H1 (cell line): ENCODE measurements at regions not wholly inside any gene's neighbourhood (a gene's known extent, or its start where the extent isn't known, plus 50 kb on each side); places are given as distances from the start of the nearest gene placed in this dataset.

Source experiments
- CTCF ChIA-PET: fragments of 300-600 bp; sonication (Branson Sonifier 250); formaldehyde crosslinking; loops from one replicate; lab custom pipeline; 2021; ENCODE audit not compliant: partially characterized antibody; lab: Charles Lee
- POLR2A ChIA-PET: fragments of 300-600 bp; sonication (Branson Sonifier 250); formaldehyde crosslinking; loops from one replicate; lab custom pipeline; 2021; ENCODE audit warnings: inconsistent platforms; ENCODE audit not compliant: partially characterized antibody; lab: Charles Lee
- DNase-seq, 2 experiments: peaks; one replicate each; pipeline versions ENCODE4 v3.0.0 to v3.0.0-alpha.2; 2010 to 2022; ENCODE audit warnings: low spot score in 2 of 2, low read depth in 1 of 2, mixed read lengths in 1 of 2
- FAIRE-seq: peaks from 2 replicates; lab custom pipeline; 2011; peaks lifted over from hg19 to GRCh38; lab: Jason Lieb, UNC
- H2AFZ ChIP-seq: 2 replicates; pipeline ENCODE4 v1.8.1; 2012; ENCODE audit warnings: low read length, inconsistent platforms
- H2AK5ac ChIP-seq: 2 replicates; pipeline ENCODE4 v1.6.1; 2013; ENCODE audit warnings: low read depth, low read length
- H2BK120ac ChIP-seq: replicated peaks from 2 replicates; pipeline ENCODE3; 2013; ENCODE audit warnings: low read depth, low read length, inconsistent platforms
- H2BK12ac ChIP-seq: 2 replicates; pipeline ENCODE4 v1.6.1; 2013; ENCODE audit warnings: low read depth, low read length
- H2BK15ac ChIP-seq: 2 replicates; pipeline ENCODE4 v1.6.1; 2013; ENCODE audit warnings: low read length
- H2BK20ac ChIP-seq: 2 replicates; pipeline ENCODE4 v1.6.1; 2013; ENCODE audit warnings: low read length
- H2BK5ac ChIP-seq: 2 replicates; pipeline ENCODE4 v1.6.1; 2013; ENCODE audit warnings: low read depth, low read length
- H3K14ac ChIP-seq: 2 replicates; pipeline ENCODE4 v1.6.1; 2013; ENCODE audit warnings: inconsistent platforms; ENCODE audit not compliant: insufficient read length
- H3K18ac ChIP-seq: 2 replicates; pipeline ENCODE4 v1.6.1; 2013; ENCODE audit warnings: low read length; ENCODE audit errors: extremely low read depth
- H3K23ac ChIP-seq: 2 replicates; pipeline ENCODE4 v1.6.1; 2013; ENCODE audit warnings: inconsistent platforms; ENCODE audit not compliant: insufficient read length
- H3K23me2 ChIP-seq: 2 replicates; pipeline ENCODE4 v1.6.1; 2013; ENCODE audit warnings: low read depth, low read length
- H3K27ac ChIP-seq: 2 replicates; pipeline ENCODE4 v1.6.1; 2011; ENCODE audit warnings: low read depth, low read length, inconsistent platforms
- H3K27me3 ChIP-seq, 4 experiments: replicated peaks in 1 of 4; 1 replicate in 1 of 4; 2 replicates in 3 of 4; pipeline versions ENCODE4 v1.6.1 to v1.8.1; 2011 to 2013; ENCODE audit warnings: low read length in 3 of 4, mild to moderate bottlenecking in 3 of 4, inconsistent platforms in 2 of 4, mixed read lengths in 2 of 4, moderate library complexity in 1 of 4; ENCODE audit not compliant: control insufficient read depth in 3 of 4, insufficient read depth in 3 of 4; ENCODE audit errors: extremely low read depth in 1 of 4
- H3K36me3 ChIP-seq, 4 experiments: 2 replicates each; pipeline versions ENCODE4 v1.6.1 to v1.8.1; 2011 to 2013; ENCODE audit warnings: mild to moderate bottlenecking in 4 of 4, low read length in 3 of 4, moderate library complexity in 2 of 4, control low read depth in 1 of 4, inconsistent platforms in 1 of 4; ENCODE audit not compliant: insufficient read depth in 4 of 4, control insufficient read depth in 2 of 4
- H3K4ac ChIP-seq: replicated peaks from 2 replicates; pipeline ENCODE3; 2013; ENCODE audit warnings: low read length, low read depth, mixed read lengths, inconsistent platforms; ENCODE audit not compliant: insufficient read length
- H3K4me1 ChIP-seq, 4 experiments: replicated peaks in 1 of 4; 1 replicate in 1 of 4; 2 replicates in 3 of 4; pipeline versions ENCODE4 v1.6.1 to v1.8.1; 2011 to 2013; ENCODE audit warnings: low read length in 3 of 4, inconsistent platforms in 2 of 4, mixed read lengths in 1 of 4; ENCODE audit not compliant: insufficient read depth in 4 of 4, control insufficient read depth in 3 of 4
- H3K4me2 ChIP-seq, 2 experiments: 2 replicates each; pipeline versions ENCODE4 v1.6.1 to v1.8.1; 2011 to 2013; ENCODE audit warnings: low read depth in 2 of 2, low read length in 2 of 2, control low read depth in 1 of 2, inconsistent platforms in 1 of 2, mild to moderate bottlenecking in 1 of 2; ENCODE audit not compliant: insufficient read depth in 1 of 2
- H3K4me3 ChIP-seq, 4 experiments: fragments of 200-600, 300-600 bp in 1 of 4; sonication (generic), shearing (Covaris generic), sonication (Bioruptor Twin) in 1 of 4; 2 replicates each; pipeline versions ENCODE4 v1.5.1 to v1.8.1; 2011 to 2016; ENCODE audit warnings: low read length in 4 of 4, low read depth in 3 of 4, control low read depth in 2 of 4, inconsistent platforms in 2 of 4, mild to moderate bottlenecking in 2 of 4, mixed read lengths in 1 of 4, moderate library complexity in 1 of 4; ENCODE audit not compliant: insufficient read depth in 2 of 4; ENCODE audit errors: extremely low read depth in 1 of 4
- H3K56ac ChIP-seq: replicated peaks from 2 replicates; pipeline ENCODE3; 2013; ENCODE audit warnings: low read depth, mild to moderate bottlenecking, mixed read lengths, low read length, inconsistent platforms; ENCODE audit not compliant: insufficient read length
- H3K79me1 ChIP-seq: 2 replicates; pipeline ENCODE4 v1.6.1; 2013; ENCODE audit warnings: low read depth, low read length, control low read depth
- H3K79me2 ChIP-seq, 2 experiments: 2 replicates each; pipeline versions ENCODE4 v1.6.1 to v1.8.1; 2012 to 2013; ENCODE audit warnings: low read length in 2 of 2, mild to moderate bottlenecking in 2 of 2, inconsistent platforms in 1 of 2; ENCODE audit not compliant: insufficient read depth in 2 of 2, control insufficient read depth in 1 of 2
- H3K9ac ChIP-seq, 4 experiments: replicated peaks in 1 of 4; 1 replicate in 1 of 4; 2 replicates in 3 of 4; pipeline versions ENCODE4 v1.6.1 to v1.8.1; 2011 to 2013; ENCODE audit warnings: low read depth in 3 of 4, low read length in 3 of 4, control low read depth in 2 of 4, mild to moderate bottlenecking in 2 of 4, moderate library complexity in 2 of 4, inconsistent platforms in 1 of 4; ENCODE audit errors: extremely low read depth in 1 of 4
- H3K9me3 ChIP-seq, 2 experiments: 2 replicates each; pipeline versions ENCODE4 v1.6.1 to v1.8.1; 2012 to 2013; ENCODE audit warnings: mild to moderate bottlenecking in 2 of 2, moderate library complexity in 2 of 2, control low read depth in 1 of 2, inconsistent platforms in 1 of 2, low read depth in 1 of 2, low read length in 1 of 2, mixed read lengths in 1 of 2; ENCODE audit not compliant: insufficient read depth in 2 of 2
- H4K20me1 ChIP-seq, 2 experiments: replicated peaks in 1 of 2; 2 replicates each; pipeline versions ENCODE3 to v1.8.1; 2011 to 2013; ENCODE audit warnings: inconsistent platforms in 2 of 2, low read length in 2 of 2, mild to moderate bottlenecking in 1 of 2; ENCODE audit not compliant: insufficient read depth in 2 of 2, control insufficient read depth in 1 of 2
- H4K5ac ChIP-seq: 2 replicates; pipeline ENCODE4 v1.6.1; 2013; ENCODE audit warnings: low read length, low read depth, mixed read lengths, inconsistent platforms; ENCODE audit not compliant: insufficient read length
- H4K8ac ChIP-seq: 2 replicates; pipeline ENCODE4 v1.8.0; 2013; ENCODE audit warnings: mild to moderate bottlenecking, moderate library complexity, low read length, inconsistent platforms; ENCODE audit not compliant: insufficient read depth; ENCODE audit errors: extremely low read depth
- H4K91ac ChIP-seq: replicated peaks from 2 replicates; pipeline ENCODE3; 2013; ENCODE audit warnings: low read length, mixed read lengths, inconsistent platforms; ENCODE audit not compliant: insufficient read length
- CBX5 ChIP-seq: fragments of 300-800, 300-1000 bp; sonication (generic); IDR thresholded peaks from 2 replicates; pipeline ENCODE4 v1.7.1; 2016; ENCODE audit warnings: antibody characterized with exemption, low read length, low read depth
- HDAC6 ChIP-seq: IDR thresholded peaks from one replicate; pipeline ENCODE4 v1.7.1; 2012; ENCODE audit warnings: low read depth, mild to moderate bottlenecking, inconsistent platforms, low read length, moderate library complexity
- JUND ChIP-seq: IDR thresholded peaks from 2 replicates; pipeline ENCODE4 v1.6.1; 2011; ENCODE audit warnings: mild to moderate bottlenecking, improper control_type of control experiment, low read length
- KDM1A ChIP-seq: fragments of 200-600, 300-600 bp; sonication (generic); IDR thresholded peaks from 2 replicates; pipeline ENCODE4 v1.7.1; 2016; ENCODE audit warnings: mild to moderate bottlenecking, low read length, borderline replicate concordance
- KDM5A ChIP-seq: fragments of 200-600 bp; IDR thresholded peaks from 2 replicates; pipeline ENCODE4 v1.7.1; 2012; ENCODE audit warnings: mild to moderate bottlenecking, low read length, inconsistent platforms, mixed read lengths
- SP1 ChIP-seq: IDR thresholded peaks from 2 replicates; pipeline ENCODE4 v1.6.1; 2011; ENCODE audit warnings: low read depth, low read length
- SP4 ChIP-seq: IDR thresholded peaks from 2 replicates; pipeline ENCODE4 v1.6.1; 2012; ENCODE audit warnings: low read length, inconsistent platforms
- SRF ChIP-seq: IDR thresholded peaks from 2 replicates; pipeline ENCODE4 v1.6.1; 2011; ENCODE audit warnings: mild to moderate bottlenecking, low read depth, low read length, moderate library complexity
- TAF1 ChIP-seq: IDR thresholded peaks from 2 replicates; pipeline ENCODE4 v1.6.1; 2011; ENCODE audit warnings: mild to moderate bottlenecking, low read depth, low read length
- USF2 ChIP-seq: IDR thresholded peaks from 2 replicates; pipeline ENCODE4 v1.6.1; 2011; ENCODE audit warnings: low read length, improper control_type of control experiment
- WGBS, 2 experiments: shearing (Covaris generic) in 1 of 2; methylation state at CpG; one replicate each; pipeline versions ENCODE4 v1.1.6 to v1.1.7; 2013 to 2015; ENCODE audit warnings: low lambda C conversion rate in 2 of 2, mixed read lengths in 2 of 2, inconsistent platforms in 1 of 2, low coverage in 1 of 2, missing lambda C conversion rate in 1 of 2; ENCODE audit not compliant: insufficient replicate concordance in 2 of 2, insufficient coverage in 1 of 2, insufficient read length in 1 of 2; ENCODE audit errors: extremely low coverage in 1 of 2, missing lambda C conversion rate in 1 of 2; 5-methylcytosine and 5-hydroxymethylcytosine counted together
- TF ChIP-seq, protein P1 (sequence below): IDR thresholded peaks from 2 replicates; pipeline ENCODE4 v1.6.1; 2012; ENCODE audit warnings: low read length, inconsistent platforms

DNA sequence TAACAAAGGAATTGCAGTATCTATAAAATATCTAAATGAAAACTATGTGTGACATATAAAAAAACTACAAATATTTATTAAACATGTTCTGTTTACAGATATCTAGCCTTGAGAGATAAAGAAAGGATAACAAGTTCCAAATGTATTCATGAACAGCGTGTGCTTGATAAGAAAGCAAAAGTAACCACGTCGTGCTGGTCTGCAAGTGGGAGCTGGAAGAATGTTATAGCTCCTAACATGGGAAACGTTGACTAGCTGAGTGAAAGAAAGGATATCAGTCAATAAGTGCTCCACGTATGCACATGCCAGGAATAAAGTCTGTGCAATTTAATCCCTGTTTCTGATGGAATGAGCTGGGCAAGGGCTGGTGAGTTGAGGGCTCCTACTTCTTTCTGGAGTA lies 71.2 kb upstream of the CDYL2 start:
- H4K8ac ChIP-seq = no peak overlapping the region
- H3K9me3 ChIP-seq = peaks cover 2 to 7% of the 10 kb centered on the region in 2 experiments; a peak in 2 of 4 replicates
- no peak overlapping the region for H2AK5ac ChIP-seq
- TF ChIP-seq TAF1 (no peak), KDM1A (no peak), SP1 (no peak), HDAC6 (no peak), CBX5 (no peak), SRF (no peak), USF2 (no peak), SP4 (no peak), JUND (no peak), KDM5A (no peak)
- TF ChIP-seq, protein P1, sequence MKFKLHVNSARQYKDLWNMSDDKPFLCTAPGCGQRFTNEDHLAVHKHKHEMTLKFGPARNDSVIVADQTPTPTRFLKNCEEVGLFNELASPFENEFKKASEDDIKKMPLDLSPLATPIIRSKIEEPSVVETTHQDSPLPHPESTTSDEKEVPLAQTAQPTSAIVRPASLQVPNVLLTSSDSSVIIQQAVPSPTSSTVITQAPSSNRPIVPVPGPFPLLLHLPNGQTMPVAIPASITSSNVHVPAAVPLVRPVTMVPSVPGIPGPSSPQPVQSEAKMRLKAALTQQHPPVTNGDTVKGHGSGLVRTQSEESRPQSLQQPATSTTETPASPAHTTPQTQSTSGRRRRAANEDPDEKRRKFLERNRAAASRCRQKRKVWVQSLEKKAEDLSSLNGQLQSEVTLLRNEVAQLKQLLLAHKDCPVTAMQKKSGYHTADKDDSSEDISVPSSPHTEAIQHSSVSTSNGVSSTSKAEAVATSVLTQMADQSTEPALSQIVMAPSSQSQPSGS = no peak
- TF ChIP-seq, all 59 proteins: peak for 0
- H4K20me1 ChIP-seq = no peaks in the 10 kb centered on the region
- H3K14ac ChIP-seq = no peak overlapping the region
- H3K9ac ChIP-seq = no peak overlapping the region
- no peaks in the 10 kb centered on the region for H3K27me3 ChIP-seq
- no peak overlapping the region for H4K5ac ChIP-seq
- H3K79me1 ChIP-seq = no peaks in the 10 kb centered on the region
- ChIA-PET CTCF (no interaction called here), POLR2A (no interaction called here)
- no peak overlapping the region for H3K56ac ChIP-seq
- DNase-seq (no peak), FAIRE-seq (no peak)
- H2AFZ ChIP-seq = no peak overlapping the region
- H2BK20ac ChIP-seq = no peak overlapping the region
- no peak overlapping the region for H2BK15ac ChIP-seq
- H3K4ac ChIP-seq = no peak overlapping the region
- no peak overlapping the region for H4K91ac ChIP-seq
- WGBS, 2 experiments = 75% methylated on average over 5 of the region's 5 CpGs; no CpG with 5 or more reads in 1 of the 2 experiments
- H3K4me1 ChIP-seq = no peaks in the 10 kb centered on the region
- no peak overlapping the region for H2BK12ac ChIP-seq
- no peaks in the 10 kb centered on the region for H3K23me2 ChIP-seq
- H3K36me3 ChIP-seq = no peaks in the 10 kb centered on the region
- no peak overlapping the region for H2BK5ac ChIP-seq
- H3K27ac ChIP-seq = no peak overlapping the region
- no peak overlapping the region for H3K23ac ChIP-seq
- no peaks in the 10 kb centered on the region for H3K79me2 ChIP-seq
- H3K18ac ChIP-seq = no peak overlapping the region
- H3K4me3 ChIP-seq = no peak overlapping the region
- H3K4me2 ChIP-seq = no peak overlapping the region
- no peak overlapping the region for H2BK120ac ChIP-seq
